Mucosa of rectum (tissue), 2 donors: ENCODE measurements at regions not wholly inside any gene's neighbourhood (a gene's known extent, or its start where the extent isn't known, plus 50 kb on each side); places are given as distances from the start of the nearest gene placed in this dataset.
A peak's percentile ranks its signal among the peaks of the same experiment; 100 is the strongest.

Source experiments
- H3K27ac ChIP-seq, 2 donors: one replicate each; pipeline ENCODE4 v1.7.0; 2013; ENCODE audit warnings: inconsistent platforms in 2 of 2, low read depth in 2 of 2, low read length in 2 of 2
- H3K27me3 ChIP-seq, 2 donors: one replicate each; pipeline ENCODE4 v1.7.0; 2013; ENCODE audit warnings: low read length in 2 of 2; ENCODE audit not compliant: control insufficient read depth in 2 of 2, insufficient read depth in 2 of 2
- H3K36me3 ChIP-seq, 2 donors: one replicate each; pipeline ENCODE4 v1.7.0; 2013; ENCODE audit warnings: low read length in 2 of 2; ENCODE audit not compliant: control insufficient read depth in 2 of 2, insufficient read depth in 2 of 2
- H3K4me1 ChIP-seq, 2 donors: one replicate each; pipeline ENCODE4 v1.7.0; 2013; ENCODE audit warnings: low read length in 2 of 2, mild to moderate bottlenecking in 1 of 2; ENCODE audit not compliant: control insufficient read depth in 2 of 2, insufficient read depth in 2 of 2
- H3K4me3 ChIP-seq, 2 donors: one replicate each; pipeline ENCODE4 v1.7.0; 2013; ENCODE audit warnings: low read length in 2 of 2
- H3K9ac ChIP-seq, 2 donors: one replicate each; pipeline ENCODE4 v1.7.0; 2013; ENCODE audit warnings: low read length in 2 of 2, low read depth in 1 of 2, mild to moderate bottlenecking in 1 of 2
- H3K9me3 ChIP-seq, 2 donors: one replicate each; pipeline ENCODE4 v1.7.0; 2013; ENCODE audit warnings: low read length in 2 of 2; ENCODE audit not compliant: control insufficient read depth in 2 of 2
- donor health status: healthy.
- donor health status: Normal muscosa, but diverticular disease.

GRCh38 chr4:38568768-38569167 lies 95.2 kb upstream of the KLF3 start:
- no peaks in the 10 kb centered on the region for H3K36me3 ChIP-seq
- no peak overlapping the region for H3K9ac ChIP-seq
- H3K9me3 ChIP-seq, result no peaks in the 10 kb centered on the region
- no peak overlapping the region for H3K4me3 ChIP-seq
- H3K27ac ChIP-seq, result no peak overlapping the region
- H3K27me3 ChIP-seq, result no peaks in the 10 kb centered on the region
- H3K4me1 ChIP-seq, result peaks cover 16 to 26% of the 10 kb centered on the region in 2 donors

DNA sequence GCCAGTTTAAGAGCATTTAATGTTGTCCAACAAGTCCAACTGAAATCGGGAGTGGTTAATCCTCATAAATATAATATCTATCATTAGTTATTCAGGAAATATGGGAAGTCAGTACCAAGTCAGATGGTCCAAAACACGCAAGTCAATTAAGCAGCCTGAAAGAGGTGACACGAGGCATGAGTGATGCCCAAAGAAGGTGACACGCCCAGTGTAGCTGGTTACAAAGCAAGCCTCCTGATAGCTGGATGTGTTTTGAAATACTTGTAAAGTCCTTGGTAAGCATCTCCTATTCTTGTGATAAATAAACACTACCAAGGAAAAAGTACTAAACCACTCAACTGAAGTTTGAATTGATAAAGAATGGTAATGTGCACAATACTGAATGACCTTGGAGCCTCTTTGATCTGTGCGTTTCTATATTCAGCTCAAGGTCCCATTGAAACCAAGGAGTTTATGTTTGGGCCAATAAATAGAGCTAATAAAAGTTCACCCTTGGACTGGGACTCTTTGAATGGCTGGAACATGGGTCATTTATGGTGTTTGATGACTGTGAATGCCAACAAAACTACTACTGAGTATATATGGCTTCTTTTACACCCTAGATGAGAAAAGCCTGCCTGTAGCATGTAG lies 93.2 kb upstream of the KLF3 start:
- no peak overlapping the region for H3K4me3 ChIP-seq
- H3K27ac ChIP-seq, result peak overlapping the region; percentile 69 to 71
- H3K27me3 ChIP-seq, result no peaks in the 10 kb centered on the region
- H3K9me3 ChIP-seq, result no peaks in the 10 kb centered on the region
- H3K4me1 ChIP-seq, result peaks cover 20 to 29% of the 10 kb centered on the region in 2 donors
- H3K36me3 ChIP-seq, result no peaks in the 10 kb centered on the region
- no peak overlapping the region for H3K9ac ChIP-seq

GRCh38 chr4:38572793-38573192 lies 91.2 kb upstream of the KLF3 start:
- peak overlapping the region in 1 of 2 donors; percentile 15 for H3K27ac ChIP-seq
- no peaks in the 10 kb centered on the region for H3K9me3 ChIP-seq
- H3K4me3 ChIP-seq, result no peak overlapping the region
- H3K4me1 ChIP-seq, result peaks cover 20 to 28% of the 10 kb centered on the region in 2 donors
- H3K9ac ChIP-seq, result no peak overlapping the region
- H3K36me3 ChIP-seq, result no peaks in the 10 kb centered on the region
- H3K27me3 ChIP-seq, result no peaks in the 10 kb centered on the region

DNA sequence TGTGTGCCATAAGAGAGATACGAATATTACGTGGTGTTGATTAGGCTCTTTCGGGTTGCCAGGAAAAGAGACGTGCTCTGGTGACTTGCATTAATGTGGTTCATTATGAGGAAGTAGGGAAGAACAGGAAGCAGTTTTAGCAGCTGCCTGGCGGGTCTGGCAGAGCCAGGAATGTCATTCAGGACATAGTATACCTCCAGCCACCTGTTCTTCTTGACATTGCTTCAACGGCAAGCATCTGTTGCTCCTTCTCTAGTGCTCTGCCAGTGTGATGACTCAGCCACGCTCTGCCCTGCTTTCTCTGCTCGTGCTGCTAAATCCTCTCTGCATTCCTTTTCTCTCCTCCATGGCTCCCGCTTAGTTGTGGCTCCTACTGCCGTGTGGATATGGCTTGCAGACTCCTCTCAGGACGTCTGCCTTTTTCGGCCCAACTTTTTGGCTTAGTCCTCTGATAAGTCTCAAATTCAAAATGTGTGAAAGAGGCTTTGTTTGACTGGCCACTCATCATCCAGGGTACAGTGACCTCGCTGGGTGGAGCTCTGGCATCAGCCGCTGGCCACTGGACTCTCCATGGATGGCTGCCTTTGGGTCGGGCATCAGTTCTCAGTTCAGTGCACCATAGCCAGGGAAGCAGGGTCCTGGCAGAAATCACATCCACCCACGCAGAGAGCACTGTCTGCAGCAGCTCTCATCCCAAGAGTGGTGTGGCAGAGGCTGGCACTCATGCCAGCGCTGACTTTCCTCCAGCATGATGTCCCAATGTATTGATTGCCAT lies 89.3 kb upstream of the KLF3 start:
- Histone ChIP-seq H3K4me3 (no peak overlapping the region), H3K27me3 (no peaks in the 10 kb centered on the region), H3K27ac (peak overlapping the region; percentile 13 to 73), H3K9ac (no peak overlapping the region), H3K4me1 (peaks cover 20 to 28% of the 10 kb centered on the region in 2 donors), H3K9me3 (no peaks in the 10 kb centered on the region), H3K36me3 (no peaks in the 10 kb centered on the region)

- Histone ChIP-seq H3K36me3 (no peaks in the 10 kb centered on the region), H3K9me3 (no peaks in the 10 kb centered on the region), H3K4me3 (no peak overlapping the region), H3K4me1 (peaks cover 15 to 20% of the 10 kb centered on the region in 2 donors), H3K27me3 (no peaks in the 10 kb centered on the region), H3K27ac (no peak overlapping the region), H3K9ac (no peak overlapping the region)
Observed at GRCh38 chr4:38576767-38577166, 87.2 kb upstream of the KLF3 start.

DNA sequence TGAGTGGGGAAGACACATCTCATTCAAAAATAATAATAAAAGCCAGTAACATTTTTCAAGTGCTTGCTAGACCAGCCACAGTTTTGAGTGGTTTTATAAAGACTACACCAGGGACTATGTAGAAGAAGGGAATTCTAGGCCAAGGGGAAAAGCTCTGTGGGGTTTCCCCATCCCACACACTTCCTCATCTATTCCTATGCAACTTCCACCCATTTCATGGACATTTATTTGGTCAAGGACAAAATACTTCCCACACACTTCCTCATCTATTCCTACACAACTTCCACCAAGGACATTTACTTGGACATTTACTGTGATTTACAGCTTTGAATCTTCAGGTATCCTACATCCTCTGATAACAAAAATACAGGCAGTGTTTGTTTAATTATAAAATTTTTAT lies 86.5 kb upstream of the KLF3 start:
- Histone ChIP-seq H3K9me3 (no peaks in the 10 kb centered on the region), H3K27ac (no peak overlapping the region), H3K27me3 (no peaks in the 10 kb centered on the region), H3K9ac (no peak overlapping the region), H3K4me3 (no peak overlapping the region), H3K36me3 (no peaks in the 10 kb centered on the region), H3K4me1 (peaks cover 8 to 15% of the 10 kb centered on the region in 2 donors)

DNA sequence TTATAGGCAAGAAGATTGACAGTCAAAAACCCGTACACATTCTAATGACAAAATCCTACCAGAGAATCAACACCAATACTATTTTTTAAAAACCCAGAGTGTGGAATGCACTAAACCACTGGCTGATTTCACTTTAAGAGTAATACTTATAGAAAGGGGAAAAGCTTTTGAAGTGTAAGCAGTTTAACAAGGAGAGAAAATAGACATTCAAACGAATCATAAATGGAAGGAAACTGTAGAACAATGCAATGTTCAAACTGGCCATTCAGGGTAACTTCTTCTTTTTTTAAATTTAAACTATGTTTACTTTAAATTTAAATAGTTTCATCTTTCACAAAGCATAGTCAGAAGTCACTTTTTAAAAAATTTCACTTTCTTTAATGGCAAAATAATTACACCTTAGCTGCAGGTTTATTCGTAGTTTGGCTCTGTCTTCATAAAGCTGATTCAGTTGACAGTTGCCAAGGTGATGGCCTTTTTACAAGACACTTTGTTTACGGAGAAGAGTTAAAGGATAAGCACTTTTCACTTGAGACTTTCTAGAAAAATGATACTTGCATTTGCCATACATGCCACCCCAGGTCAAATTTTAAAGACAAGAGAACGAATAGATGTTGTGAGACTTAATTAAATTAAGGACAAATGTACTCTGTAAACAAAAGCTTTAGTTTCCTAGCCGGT lies 82.4 kb upstream of the KLF3 start:
- H3K4me3 ChIP-seq, result no peak overlapping the region
- H3K36me3 ChIP-seq, result no peaks in the 10 kb centered on the region
- no peaks in the 10 kb centered on the region for H3K27me3 ChIP-seq
- H3K9ac ChIP-seq, result no peak overlapping the region
- H3K4me1 ChIP-seq, result peaks cover 0 to 6% of the 10 kb centered on the region in 2 donors
- no peaks in the 10 kb centered on the region for H3K9me3 ChIP-seq
- H3K27ac ChIP-seq, result no peak overlapping the region

GRCh38 chr4:38582445-38582844 lies 81.6 kb upstream of the KLF3 start:
- Histone ChIP-seq H3K36me3 (no peaks in the 10 kb centered on the region), H3K4me1 (peaks cover 0 to 6% of the 10 kb centered on the region in 2 donors), H3K9ac (no peak overlapping the region), H3K9me3 (no peaks in the 10 kb centered on the region), H3K27ac (no peak overlapping the region), H3K27me3 (no peaks in the 10 kb centered on the region), H3K4me3 (no peak overlapping the region)

GRCh38 chr4:38582889-38583470 lies 81.0 kb upstream of the KLF3 start:
- no peak overlapping the region for H3K27ac ChIP-seq
- no peak overlapping the region for H3K4me3 ChIP-seq
- no peaks in the 10 kb centered on the region for H3K9me3 ChIP-seq
- peaks cover 0 to 6% of the 10 kb centered on the region in 2 donors for H3K4me1 ChIP-seq
- no peaks in the 10 kb centered on the region for H3K27me3 ChIP-seq
- H3K9ac ChIP-seq, result no peak overlapping the region
- H3K36me3 ChIP-seq, result no peaks in the 10 kb centered on the region

GRCh38 chr4:38585871-38586270 lies 78.1 kb upstream of the KLF3 start:
- Histone ChIP-seq H3K9me3 (no peaks in the 10 kb centered on the region), H3K27ac (no peak overlapping the region), H3K27me3 (no peaks in the 10 kb centered on the region), H3K36me3 (no peaks in the 10 kb centered on the region), H3K4me3 (no peak overlapping the region), H3K9ac (no peak overlapping the region), H3K4me1 (peaks cover 0 to 6% of the 10 kb centered on the region in 2 donors)
